Loucy (cell line): ENCODE measurements at regions not wholly inside any gene's neighbourhood (a gene's known extent, or its start where the extent isn't known, plus 50 kb on each side); places are given as distances from the start of the nearest gene placed in this dataset.
"Not testable (repeated sequence)": the region's sequence is repeated elsewhere in the genome, so short reads cannot be mapped to it uniquely, and the experiment has no call there.

Source experiments
- H2AFZ ChIP-seq: fragments of 200-600 bp; sonication (generic); 2 replicates; pipeline ENCODE4 v1.6.0; 2016; ENCODE audit warnings: antibody characterized with exemption, mild to moderate bottlenecking, low read length, moderate library complexity
- H3F3A ChIP-seq: fragments of 200-600 bp; 2 replicates; pipeline ENCODE4 v1.6.0; 2016; ENCODE audit warnings: antibody characterized with exemption, low read depth, mild to moderate bottlenecking
- H3K27me3 ChIP-seq: fragments of 200-600 bp; sonication (generic); 2 replicates; pipeline ENCODE4 v1.6.1; 2014; ENCODE audit warnings: low read length, mild to moderate bottlenecking; ENCODE audit not compliant: insufficient read depth, poor library complexity, severe bottlenecking
- H3K36me3 ChIP-seq: fragments of 200-600 bp; sonication (generic); 2 replicates; pipeline ENCODE4 v1.6.1; 2016; ENCODE audit warnings: low read length; ENCODE audit not compliant: insufficient read depth
- H3K4me1 ChIP-seq: fragments of 200-600 bp; sonication (generic); 2 replicates; pipeline ENCODE4 v1.5.1; 2014; ENCODE audit warnings: low read length, mild to moderate bottlenecking; ENCODE audit not compliant: insufficient read depth, poor library complexity, severe bottlenecking
- H3K4me2 ChIP-seq: fragments of 200-600 bp; sonication (generic); 2 replicates; pipeline ENCODE4 v1.6.0; 2014; ENCODE audit warnings: antibody characterized with exemption, low read length, low read depth, mild to moderate bottlenecking; ENCODE audit not compliant: poor library complexity, severe bottlenecking
- H3K4me3 ChIP-seq: fragments of 200-600 bp; sonication (generic); 2 replicates; pipeline ENCODE4 v1.5.1; 2014; ENCODE audit warnings: low read length, mild to moderate bottlenecking, mixed read lengths; ENCODE audit not compliant: poor library complexity, severe bottlenecking
- H3K79me2 ChIP-seq: fragments of 200-600 bp; sonication (generic); 2 replicates; pipeline ENCODE4 v1.6.1; 2014; ENCODE audit warnings: low read length; ENCODE audit not compliant: insufficient read depth
- H3K9ac ChIP-seq: fragments of 200-600 bp; sonication (generic); 2 replicates; pipeline ENCODE4 v1.6.0; 2014; ENCODE audit warnings: mild to moderate bottlenecking, low read depth, low read length, moderate library complexity; ENCODE audit not compliant: poor library complexity, severe bottlenecking
- H3K9me2 ChIP-seq: fragments of 200-600 bp; sonication (generic); replicated peaks from 2 replicates; pipeline ENCODE4 v1.6.1; 2016; ENCODE audit warnings: low read depth, low read length, mixed read lengths
- H3K9me3 ChIP-seq: fragments of 200-600 bp; sonication (generic); 2 replicates; pipeline ENCODE4 v1.6.1; 2014; ENCODE audit warnings: mild to moderate bottlenecking, antibody characterized with exemption, low read length, low read depth; ENCODE audit not compliant: insufficient read depth
- H4K20me1 ChIP-seq: fragments of 200-600 bp; sonication (generic); 2 replicates; pipeline ENCODE4 v1.6.0; 2014; ENCODE audit warnings: antibody characterized with exemption, low read length, mild to moderate bottlenecking; ENCODE audit not compliant: insufficient read depth, poor library complexity, severe bottlenecking
- CTCF ChIP-seq: fragments of 200-600 bp; sonication (generic); conservative IDR thresholded peaks from 2 replicates; pipeline ENCODE4 v1.5.1; 2014; ENCODE audit warnings: mild to moderate bottlenecking, antibody characterized with exemption, low read length
- EZH2phosphoT487 ChIP-seq: fragments of 200-600 bp; IDR thresholded peaks from 2 replicates; pipeline ENCODE4 v1.6.1; 2018; ENCODE audit warnings: antibody characterized with exemption, mild to moderate bottlenecking, moderate library complexity, borderline replicate concordance

- no peaks in the 10 kb centered on the region for H4K20me1 ChIP-seq
- H3K9me2 ChIP-seq: no peaks in the 10 kb centered on the region
- no peaks in the 10 kb centered on the region for H3K4me1 ChIP-seq
- H3K27me3 ChIP-seq: no peaks in the 10 kb centered on the region
- no peak overlapping the region for H3K9ac ChIP-seq
- no peak overlapping the region for H2AFZ ChIP-seq
- TF ChIP-seq EZH2phosphoT487: no peak
- H3K36me3 ChIP-seq: no peaks in the 10 kb centered on the region
- H3K79me2 ChIP-seq: no peaks in the 10 kb centered on the region
- H3K4me3 ChIP-seq: no peak overlapping the region
- no peak overlapping the region for H3K4me2 ChIP-seq
- no peaks in the 10 kb centered on the region for H3K9me3 ChIP-seq
- no peaks in the 10 kb centered on the region for H3F3A ChIP-seq
Observed at GRCh38 chr2:58475756-58476155, 234.6 kb upstream of the FANCL start.

GRCh38 chr2:58473165-58473564 is 232.0 kb upstream of the FANCL start:
- no peaks in the 10 kb centered on the region for H4K20me1 ChIP-seq
- H3K9ac ChIP-seq: no peak overlapping the region
- no peaks in the 10 kb centered on the region for H3K36me3 ChIP-seq
- TF ChIP-seq CTCF (no peak), EZH2phosphoT487 (no peak)
- no peak overlapping the region for H2AFZ ChIP-seq
- H3K4me3 ChIP-seq: no peak overlapping the region
- no peak overlapping the region for H3K4me2 ChIP-seq
- H3K79me2 ChIP-seq: no peaks in the 10 kb centered on the region
- H3K27me3 ChIP-seq: no peaks in the 10 kb centered on the region
- no peaks in the 10 kb centered on the region for H3K9me3 ChIP-seq
- H3K9me2 ChIP-seq: no peaks in the 10 kb centered on the region
- H3K4me1 ChIP-seq: no peaks in the 10 kb centered on the region
- H3F3A ChIP-seq: no peaks in the 10 kb centered on the region

- no peaks in the 10 kb centered on the region for H3K4me1 ChIP-seq
- H3K79me2 ChIP-seq: no peaks in the 10 kb centered on the region
- no peak overlapping the region for H2AFZ ChIP-seq
- no peaks in the 10 kb centered on the region for H3K9me3 ChIP-seq
- H3K4me2 ChIP-seq: no peak overlapping the region
- no peaks in the 10 kb centered on the region for H3K9me2 ChIP-seq
- no peak for TF ChIP-seq EZH2phosphoT487
- TF ChIP-seq CTCF: no peak
- H3F3A ChIP-seq: no peaks in the 10 kb centered on the region
- H3K4me3 ChIP-seq: no peak overlapping the region
- no peaks in the 10 kb centered on the region for H4K20me1 ChIP-seq
- H3K27me3 ChIP-seq: no peaks in the 10 kb centered on the region
- no peaks in the 10 kb centered on the region for H3K36me3 ChIP-seq
- no peak overlapping the region for H3K9ac ChIP-seq
Observed at GRCh38 chr2:58466804-58467203, 225.7 kb upstream of the FANCL start.

GRCh38 chr2:58466021-58466420 is 224.9 kb upstream of the FANCL start:
- H3K9me2 ChIP-seq, H3K4me3 ChIP-seq, H3K27me3 ChIP-seq, H4K20me1 ChIP-seq, H2AFZ ChIP-seq, H3F3A ChIP-seq, H3K9me3 ChIP-seq, H3K36me3 ChIP-seq, H3K9ac ChIP-seq, H3K79me2 ChIP-seq, H3K4me1 ChIP-seq, H3K4me2 ChIP-seq: not testable (repeated sequence)
